SU-DHL-6 (cell line): ENCODE measurements at regions not wholly inside any gene's neighbourhood (a gene's known extent, or its start where the extent isn't known, plus 50 kb on each side); places are given as distances from the start of the nearest gene placed in this dataset.

Experiments
- CTCF ChIP-seq: fragments of 200-600 bp; sonication (generic); IDR thresholded peaks from one replicate; pipeline ENCODE4 v1.5.1; 2017; ENCODE audit warnings: antibody characterized with exemption, mild to moderate bottlenecking, low read length, moderate library complexity; ENCODE audit not compliant: insufficient read depth, poor library complexity, severe bottlenecking
- EZH2phosphoT487 ChIP-seq: fragments of 200-600 bp; sonication (generic), shearing (Covaris generic); conservative IDR thresholded peaks from 2 replicates; pipeline ENCODE4 v1.6.1; 2018; ENCODE audit warnings: mild to moderate bottlenecking, antibody characterized with exemption, low read length, moderate library complexity, mixed read lengths

- TF ChIP-seq CTCF (no peak), EZH2phosphoT487 (no peak)
These were observed 167.8 kb upstream of the RIPOR2 start for GRCh38 chr6:25103603-25104002.
